Loucy (cell line): ENCODE measurements at regions not wholly inside any gene's neighbourhood (a gene's known extent, or its start where the extent isn't known, plus 50 kb on each side); places are given as distances from the start of the nearest gene placed in this dataset.

ENCODE experiments used
- H2AFZ ChIP-seq: fragments of 200-600 bp; sonication (generic); 2 replicates; pipeline ENCODE4 v1.6.0; 2016; ENCODE audit warnings: antibody characterized with exemption, mild to moderate bottlenecking, low read length, moderate library complexity
- H3F3A ChIP-seq: fragments of 200-600 bp; 2 replicates; pipeline ENCODE4 v1.6.0; 2016; ENCODE audit warnings: antibody characterized with exemption, low read depth, mild to moderate bottlenecking
- H3K27me3 ChIP-seq: fragments of 200-600 bp; sonication (generic); 2 replicates; pipeline ENCODE4 v1.6.1; 2014; ENCODE audit warnings: low read length, mild to moderate bottlenecking; ENCODE audit not compliant: insufficient read depth, poor library complexity, severe bottlenecking
- H3K36me3 ChIP-seq: fragments of 200-600 bp; sonication (generic); 2 replicates; pipeline ENCODE4 v1.6.1; 2016; ENCODE audit warnings: low read length; ENCODE audit not compliant: insufficient read depth
- H3K4me1 ChIP-seq: fragments of 200-600 bp; sonication (generic); 2 replicates; pipeline ENCODE4 v1.5.1; 2014; ENCODE audit warnings: low read length, mild to moderate bottlenecking; ENCODE audit not compliant: insufficient read depth, poor library complexity, severe bottlenecking
- H3K4me2 ChIP-seq: fragments of 200-600 bp; sonication (generic); 2 replicates; pipeline ENCODE4 v1.6.0; 2014; ENCODE audit warnings: antibody characterized with exemption, low read length, low read depth, mild to moderate bottlenecking; ENCODE audit not compliant: poor library complexity, severe bottlenecking
- H3K4me3 ChIP-seq: fragments of 200-600 bp; sonication (generic); 2 replicates; pipeline ENCODE4 v1.5.1; 2014; ENCODE audit warnings: low read length, mild to moderate bottlenecking, mixed read lengths; ENCODE audit not compliant: poor library complexity, severe bottlenecking
- H3K79me2 ChIP-seq: fragments of 200-600 bp; sonication (generic); 2 replicates; pipeline ENCODE4 v1.6.1; 2014; ENCODE audit warnings: low read length; ENCODE audit not compliant: insufficient read depth
- H3K9ac ChIP-seq: fragments of 200-600 bp; sonication (generic); 2 replicates; pipeline ENCODE4 v1.6.0; 2014; ENCODE audit warnings: mild to moderate bottlenecking, low read depth, low read length, moderate library complexity; ENCODE audit not compliant: poor library complexity, severe bottlenecking
- H3K9me2 ChIP-seq: fragments of 200-600 bp; sonication (generic); replicated peaks from 2 replicates; pipeline ENCODE4 v1.6.1; 2016; ENCODE audit warnings: low read depth, low read length, mixed read lengths
- H3K9me3 ChIP-seq: fragments of 200-600 bp; sonication (generic); 2 replicates; pipeline ENCODE4 v1.6.1; 2014; ENCODE audit warnings: mild to moderate bottlenecking, antibody characterized with exemption, low read length, low read depth; ENCODE audit not compliant: insufficient read depth
- H4K20me1 ChIP-seq: fragments of 200-600 bp; sonication (generic); 2 replicates; pipeline ENCODE4 v1.6.0; 2014; ENCODE audit warnings: antibody characterized with exemption, low read length, mild to moderate bottlenecking; ENCODE audit not compliant: insufficient read depth, poor library complexity, severe bottlenecking
- CTCF ChIP-seq: fragments of 200-600 bp; sonication (generic); conservative IDR thresholded peaks from 2 replicates; pipeline ENCODE4 v1.5.1; 2014; ENCODE audit warnings: mild to moderate bottlenecking, antibody characterized with exemption, low read length
- EZH2phosphoT487 ChIP-seq: fragments of 200-600 bp; IDR thresholded peaks from 2 replicates; pipeline ENCODE4 v1.6.1; 2018; ENCODE audit warnings: antibody characterized with exemption, mild to moderate bottlenecking, moderate library complexity, borderline replicate concordance

GRCh38 chr1:87955038-87955437 is 626.4 kb downstream of the LMO4 start:
- Histone ChIP-seq H3K36me3 (no peaks in the 10 kb centered on the region), H2AFZ (no peak overlapping the region), H3K4me2 (no peak overlapping the region), H3K9me2 (no peaks in the 10 kb centered on the region), H4K20me1 (no peaks in the 10 kb centered on the region), H3F3A (no peaks in the 10 kb centered on the region), H3K27me3 (no peaks in the 10 kb centered on the region), H3K79me2 (no peaks in the 10 kb centered on the region), H3K4me1 (peaks cover 15% of the 10 kb centered on the region), H3K9ac (no peak overlapping the region), H3K4me3 (no peak overlapping the region), H3K9me3 (no peaks in the 10 kb centered on the region)
- TF ChIP-seq EZH2phosphoT487 (no peak), CTCF (no peak)

- H3K9me3 ChIP-seq = no peaks in the 10 kb centered on the region
- H3K27me3 ChIP-seq = no peaks in the 10 kb centered on the region
- no peaks in the 10 kb centered on the region for H3K36me3 ChIP-seq
- H2AFZ ChIP-seq = no peak overlapping the region
- TF ChIP-seq CTCF (no peak), EZH2phosphoT487 (no peak)
- no peaks in the 10 kb centered on the region for H3K79me2 ChIP-seq
- no peak overlapping the region for H3K9ac ChIP-seq
- H4K20me1 ChIP-seq = no peaks in the 10 kb centered on the region
- H3K9me2 ChIP-seq = no peaks in the 10 kb centered on the region
- no peak overlapping the region for H3K4me3 ChIP-seq
- H3K4me2 ChIP-seq = no peak overlapping the region
- H3F3A ChIP-seq = no peaks in the 10 kb centered on the region
- H3K4me1 ChIP-seq = peaks cover 10% of the 10 kb centered on the region
These were observed 627.4 kb downstream of the LMO4 start for GRCh38 chr1:87956072-87956471.

DNA sequence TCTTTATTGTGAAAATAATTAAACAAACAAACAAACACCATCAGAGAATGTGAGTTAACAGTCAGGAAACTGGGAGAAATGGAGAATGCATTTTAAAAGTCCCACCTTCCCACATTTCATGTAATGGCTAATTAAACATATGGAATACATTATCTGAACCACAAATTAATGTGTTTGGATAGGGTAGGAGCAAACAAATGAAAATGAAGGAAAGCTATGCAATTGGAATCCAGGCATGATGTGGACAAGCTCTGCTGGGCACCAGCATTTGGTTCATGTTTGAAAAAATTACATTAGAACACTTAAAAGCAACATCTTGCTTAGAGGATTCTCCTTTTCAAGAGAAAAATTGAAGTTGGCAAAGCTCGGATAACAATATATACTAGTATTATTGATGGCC is 628.1 kb downstream of the LMO4 start:
- Histone ChIP-seq H3K36me3 (no peaks in the 10 kb centered on the region), H3K4me3 (no peak overlapping the region), H3K4me1 (peaks cover 7% of the 10 kb centered on the region), H3F3A (no peaks in the 10 kb centered on the region), H3K4me2 (no peak overlapping the region), H3K9ac (no peak overlapping the region), H3K9me3 (no peaks in the 10 kb centered on the region), H3K9me2 (no peaks in the 10 kb centered on the region), H3K79me2 (no peaks in the 10 kb centered on the region), H3K27me3 (no peaks in the 10 kb centered on the region), H4K20me1 (no peaks in the 10 kb centered on the region), H2AFZ (no peak overlapping the region)
- no peak for TF ChIP-seq CTCF
- TF ChIP-seq EZH2phosphoT487 = no peak
